Epithelial cell of esophagus (primary cell): ENCODE measurements at regions not wholly inside any gene's neighbourhood (a gene's known extent, or its start where the extent isn't known, plus 50 kb on each side); places are given as distances from the start of the nearest gene placed in this dataset.

Experiments
- DNase-seq: peaks from one replicate; pipeline ENCODE4 v3.0.0; 2010; ENCODE audit warnings: low read depth
- H3K4me3 ChIP-seq: 2 replicates; pipeline ENCODE4 v1.5.1; 2011; ENCODE audit warnings: mild to moderate bottlenecking, low read length, control low read depth
- TF ChIP-seq, protein P1 (sequence below): IDR thresholded peaks from 2 replicates; pipeline ENCODE4 v1.5.1; 2011; ENCODE audit warnings: low read depth, mild to moderate bottlenecking, low read length, control low read depth, inconsistent platforms; ENCODE audit not compliant: insufficient read depth; ENCODE audit errors: missing control alignments

DNA sequence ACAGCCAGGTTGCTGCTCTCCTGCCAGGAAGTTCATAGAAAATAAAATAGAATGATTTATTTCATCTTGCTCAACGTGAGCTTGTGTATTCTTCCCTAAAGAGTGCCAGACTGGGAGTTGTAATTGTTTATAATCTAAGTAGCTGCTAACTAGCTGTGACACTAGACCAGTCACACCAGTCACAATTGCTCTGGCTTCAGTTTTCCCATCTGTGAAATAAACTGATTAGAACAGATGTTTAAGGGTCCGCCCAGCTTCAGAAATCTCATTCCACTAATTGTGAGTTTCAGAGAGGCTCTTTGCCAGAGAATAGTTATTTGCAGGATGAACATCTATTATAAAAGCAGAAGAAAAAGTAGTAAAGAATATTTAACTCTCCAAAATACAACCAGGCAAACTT lies 55.6 kb upstream of the ZDHHC17 start:
- TF ChIP-seq, protein P1, sequence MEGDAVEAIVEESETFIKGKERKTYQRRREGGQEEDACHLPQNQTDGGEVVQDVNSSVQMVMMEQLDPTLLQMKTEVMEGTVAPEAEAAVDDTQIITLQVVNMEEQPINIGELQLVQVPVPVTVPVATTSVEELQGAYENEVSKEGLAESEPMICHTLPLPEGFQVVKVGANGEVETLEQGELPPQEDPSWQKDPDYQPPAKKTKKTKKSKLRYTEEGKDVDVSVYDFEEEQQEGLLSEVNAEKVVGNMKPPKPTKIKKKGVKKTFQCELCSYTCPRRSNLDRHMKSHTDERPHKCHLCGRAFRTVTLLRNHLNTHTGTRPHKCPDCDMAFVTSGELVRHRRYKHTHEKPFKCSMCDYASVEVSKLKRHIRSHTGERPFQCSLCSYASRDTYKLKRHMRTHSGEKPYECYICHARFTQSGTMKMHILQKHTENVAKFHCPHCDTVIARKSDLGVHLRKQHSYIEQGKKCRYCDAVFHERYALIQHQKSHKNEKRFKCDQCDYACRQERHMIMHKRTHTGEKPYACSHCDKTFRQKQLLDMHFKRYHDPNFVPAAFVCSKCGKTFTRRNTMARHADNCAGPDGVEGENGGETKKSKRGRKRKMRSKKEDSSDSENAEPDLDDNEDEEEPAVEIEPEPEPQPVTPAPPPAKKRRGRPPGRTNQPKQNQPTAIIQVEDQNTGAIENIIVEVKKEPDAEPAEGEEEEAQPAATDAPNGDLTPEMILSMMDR, result no peak
- DNase-seq, result no peak
- no peak overlapping the region for H3K4me3 ChIP-seq

DNA sequence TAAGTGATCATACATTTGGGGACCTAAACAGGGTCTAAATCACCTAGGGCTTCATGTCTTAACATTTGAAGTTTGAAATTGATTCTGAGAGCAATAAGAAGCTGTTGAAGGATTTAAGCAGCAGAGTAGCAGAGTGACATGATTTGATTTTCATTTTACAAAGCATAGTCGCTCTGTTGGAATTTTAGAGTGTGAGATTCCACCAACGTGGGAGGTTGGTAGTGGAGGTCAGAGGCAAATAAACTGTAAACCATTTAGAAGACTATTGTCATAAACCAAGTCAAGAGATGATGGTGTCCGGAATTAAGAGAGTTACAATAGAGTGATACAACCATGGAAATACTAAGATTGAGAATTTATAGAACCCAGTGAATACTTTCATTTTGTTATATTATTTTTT lies 52.7 kb upstream of the ZDHHC17 start:
- TF ChIP-seq, protein P1, result no peak
- H3K4me3 ChIP-seq, result no peak overlapping the region
- DNase-seq, result no peak

DNA sequence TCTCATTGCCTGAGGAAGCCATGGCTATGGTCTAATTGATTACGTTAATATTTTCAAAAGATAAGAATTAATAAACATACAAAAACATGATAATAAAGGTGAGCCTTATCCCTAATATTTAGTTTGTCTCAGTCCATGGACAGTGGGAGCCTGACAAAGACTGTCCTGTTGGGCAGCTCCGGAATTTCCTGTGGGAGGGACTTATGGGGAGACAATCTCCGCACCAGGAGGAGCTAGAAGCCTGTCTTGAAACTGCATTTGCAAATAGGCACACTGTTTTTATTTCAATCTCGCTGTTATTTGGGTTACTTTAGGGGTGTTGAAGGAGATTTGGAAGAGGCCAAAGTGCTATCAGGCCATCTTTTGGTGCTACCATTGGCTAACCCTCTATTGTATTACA lies 50.8 kb upstream of the ZDHHC17 start:
- no peak overlapping the region for H3K4me3 ChIP-seq
- TF ChIP-seq, protein P1, result no peak
- DNase-seq, result peak; percentile 7

DNA sequence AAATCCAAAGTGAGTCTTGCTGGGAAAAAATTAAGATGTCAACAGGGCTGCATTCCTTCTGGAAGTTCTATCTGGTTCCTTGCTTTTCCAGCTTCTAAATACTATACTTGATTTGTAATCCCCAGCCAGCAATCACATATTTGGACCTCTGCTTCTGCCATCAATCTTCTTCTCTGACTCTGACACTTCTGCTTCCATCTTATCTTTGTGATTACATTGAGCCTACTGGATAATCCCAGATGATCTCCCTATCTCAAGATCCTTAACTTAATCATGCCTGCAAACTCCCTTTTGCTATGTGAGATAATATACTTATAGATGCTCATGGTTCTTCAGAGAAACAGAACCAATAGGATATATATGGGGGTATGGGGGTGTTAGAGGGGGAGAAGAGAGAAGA lies 49.9 kb upstream of the ZDHHC17 start:
- TF ChIP-seq, protein P1, result no peak
- no peak for DNase-seq
- no peak overlapping the region for H3K4me3 ChIP-seq
